NCI-H2107 treated with DMSO at 0.1 percent for 48 hours (cell line): ENCODE measurements at regions not wholly inside any gene's neighbourhood (a gene's known extent, or its start where the extent isn't known, plus 50 kb on each side); places are given as distances from the start of the nearest gene placed in this dataset.
"Not testable (repeated sequence)": the region's sequence is repeated elsewhere in the genome, so short reads cannot be mapped to it uniquely, and the experiment has no call there.

Experiments
- DNase-seq: peaks from one replicate; lab custom pipeline; 2025; ENCODE audit not compliant: unreplicated experiment; lab: John Stamatoyannopoulos, UW

- DNase-seq: no peak
Observed at GRCh38 chr20:60785301-60785700, 466.8 kb upstream of the CDH4 start.

GRCh38 chr20:60785785-60786184 is 466.3 kb upstream of the CDH4 start:
- no peak for DNase-seq

GRCh38 chr20:60786686-60787217 is 465.3 kb upstream of the CDH4 start:
- no peak for DNase-seq

GRCh38 chr20:60787276-60787675 is 464.8 kb upstream of the CDH4 start:
- no peak for DNase-seq

GRCh38 chr20:60788070-60788469 is 464.0 kb upstream of the CDH4 start:
- DNase-seq: no peak

GRCh38 chr20:60789399-60789798 is 462.7 kb upstream of the CDH4 start:
- no peak for DNase-seq

GRCh38 chr20:60790339-60790738 is 461.7 kb upstream of the CDH4 start:
- not testable (repeated sequence) for DNase-seq

GRCh38 chr20:60791823-60792222 is 460.2 kb upstream of the CDH4 start:
- no peak for DNase-seq

- DNase-seq: no peak
Observed at GRCh38 chr20:60792941-60793340, 459.1 kb upstream of the CDH4 start.

GRCh38 chr20:60794674-60795073 is 457.4 kb upstream of the CDH4 start:
- no peak for DNase-seq

- no peak for DNase-seq
Observed at GRCh38 chr20:60795651-60796050, 456.4 kb upstream of the CDH4 start.

GRCh38 chr20:60800185-60800584 is 451.9 kb upstream of the CDH4 start:
- DNase-seq: no peak

- no peak for DNase-seq
Observed at GRCh38 chr20:60802676-60803075, 449.4 kb upstream of the CDH4 start.

- no peak for DNase-seq
Observed at GRCh38 chr20:60803335-60804055, 448.6 kb upstream of the CDH4 start.

- DNase-seq: no peak
Observed at GRCh38 chr20:60804240-60804917, 447.7 kb upstream of the CDH4 start.

- no peak for DNase-seq
Observed at GRCh38 chr20:60804918-60805630, 447.0 kb upstream of the CDH4 start.

- no peak for DNase-seq
Observed at GRCh38 chr20:60806354-60806753, 445.7 kb upstream of the CDH4 start.

GRCh38 chr20:60806824-60807223 is 445.2 kb upstream of the CDH4 start:
- no peak for DNase-seq

- DNase-seq: no peak
Observed at GRCh38 chr20:60808003-60808672, 443.9 kb upstream of the CDH4 start.

- DNase-seq: no peak
Observed at GRCh38 chr20:60808701-60809100, 443.4 kb upstream of the CDH4 start.

GRCh38 chr20:60810561-60810960 is 441.5 kb upstream of the CDH4 start:
- no peak for DNase-seq
